Stomach (tissue), 4 donors: ENCODE measurements at regions not wholly inside any gene's neighbourhood (a gene's known extent, or its start where the extent isn't known, plus 50 kb on each side); places are given as distances from the start of the nearest gene placed in this dataset.

Experiments used
- POLR2A ChIP-seq, 4 donors: fragments of 450-650 bp; IDR thresholded peaks; one replicate each; pipeline ENCODE4 v1.6.1; 2016; ENCODE audit warnings: antibody characterized with exemption in 4 of 4, control low read depth in 2 of 4, mild to moderate bottlenecking in 1 of 4, moderate library complexity in 1 of 4
- TF ChIP-seq, protein P1 (sequence below), 7 experiments: fragments of 450-650 bp in 4 of 7; fragments of 200-600 bp in 3 of 7; sonication (generic) in 3 of 7; IDR thresholded peaks; one replicate each; pipeline ENCODE4 v1.5.1; 2016 to 2019; ENCODE audit warnings: antibody characterized with exemption in 7 of 7, control low read depth in 2 of 7, mild to moderate bottlenecking in 1 of 7

DNA sequence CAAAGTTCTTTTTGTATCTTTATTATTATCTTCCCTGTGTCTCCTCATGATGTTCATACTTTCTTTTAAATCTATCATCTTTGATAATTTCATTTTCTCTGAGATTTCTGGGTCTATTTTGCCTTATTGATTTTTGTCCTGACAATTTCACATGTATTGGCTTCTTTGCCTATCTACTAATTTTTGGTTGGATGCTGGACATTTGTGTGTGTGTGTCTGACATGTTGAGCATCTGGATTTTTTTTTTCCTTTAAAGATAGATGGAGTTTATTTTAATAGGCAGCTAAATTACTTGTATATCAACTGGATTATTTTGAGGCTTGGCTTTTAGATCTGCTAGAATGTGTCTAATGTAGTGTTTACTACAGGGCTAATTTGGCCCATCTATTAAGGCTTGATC is 178.0 kb upstream of the MOCS2 start:
- TF ChIP-seq, protein P1, sequence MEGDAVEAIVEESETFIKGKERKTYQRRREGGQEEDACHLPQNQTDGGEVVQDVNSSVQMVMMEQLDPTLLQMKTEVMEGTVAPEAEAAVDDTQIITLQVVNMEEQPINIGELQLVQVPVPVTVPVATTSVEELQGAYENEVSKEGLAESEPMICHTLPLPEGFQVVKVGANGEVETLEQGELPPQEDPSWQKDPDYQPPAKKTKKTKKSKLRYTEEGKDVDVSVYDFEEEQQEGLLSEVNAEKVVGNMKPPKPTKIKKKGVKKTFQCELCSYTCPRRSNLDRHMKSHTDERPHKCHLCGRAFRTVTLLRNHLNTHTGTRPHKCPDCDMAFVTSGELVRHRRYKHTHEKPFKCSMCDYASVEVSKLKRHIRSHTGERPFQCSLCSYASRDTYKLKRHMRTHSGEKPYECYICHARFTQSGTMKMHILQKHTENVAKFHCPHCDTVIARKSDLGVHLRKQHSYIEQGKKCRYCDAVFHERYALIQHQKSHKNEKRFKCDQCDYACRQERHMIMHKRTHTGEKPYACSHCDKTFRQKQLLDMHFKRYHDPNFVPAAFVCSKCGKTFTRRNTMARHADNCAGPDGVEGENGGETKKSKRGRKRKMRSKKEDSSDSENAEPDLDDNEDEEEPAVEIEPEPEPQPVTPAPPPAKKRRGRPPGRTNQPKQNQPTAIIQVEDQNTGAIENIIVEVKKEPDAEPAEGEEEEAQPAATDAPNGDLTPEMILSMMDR (IDR thresholded peaks at IDR 0.05), result no peak
- TF ChIP-seq POLR2A (IDR thresholded peaks at IDR 0.05), result no peak
